GM10266 (cell line): ENCODE measurements at regions not wholly inside any gene's neighbourhood (a gene's known extent, or its start where the extent isn't known, plus 50 kb on each side); places are given as distances from the start of the nearest gene placed in this dataset.
"Not testable (repeated sequence)": the region's sequence is repeated elsewhere in the genome, so short reads cannot be mapped to it uniquely, and the experiment has no call there.

Experiments used
- DNase-seq: peaks from one replicate; pipeline ENCODE4 v3.0.0; 2012; ENCODE audit errors: extremely low spot score
- CTCF ChIP-seq: IDR thresholded peaks from 2 replicates; pipeline ENCODE4 v1.5.1; 2012; ENCODE audit warnings: mild to moderate bottlenecking, low read depth; ENCODE audit not compliant: control insufficient read depth, insufficient read depth; ENCODE audit errors: missing control alignments

DNA sequence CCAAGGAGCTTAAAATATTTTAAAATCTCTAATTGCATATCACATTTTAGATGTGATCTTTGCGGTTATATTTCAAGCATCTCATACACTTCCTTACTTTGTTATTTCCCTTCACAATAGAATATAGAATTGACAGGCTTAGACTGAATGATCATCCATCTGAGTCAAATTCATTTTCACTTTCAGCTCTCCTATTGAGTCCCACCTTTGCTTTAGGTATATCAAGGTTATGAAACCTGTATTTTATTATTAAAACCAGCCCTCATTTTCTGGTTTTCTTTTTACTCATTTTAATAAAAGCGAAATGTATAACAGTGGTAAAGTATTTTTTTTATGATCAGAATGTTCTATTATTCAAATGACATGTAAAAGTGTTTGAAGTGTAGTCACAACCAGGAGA is 162.9 kb upstream of the KYNU start:
- no peak for DNase-seq
- no peak for TF ChIP-seq CTCF

DNA sequence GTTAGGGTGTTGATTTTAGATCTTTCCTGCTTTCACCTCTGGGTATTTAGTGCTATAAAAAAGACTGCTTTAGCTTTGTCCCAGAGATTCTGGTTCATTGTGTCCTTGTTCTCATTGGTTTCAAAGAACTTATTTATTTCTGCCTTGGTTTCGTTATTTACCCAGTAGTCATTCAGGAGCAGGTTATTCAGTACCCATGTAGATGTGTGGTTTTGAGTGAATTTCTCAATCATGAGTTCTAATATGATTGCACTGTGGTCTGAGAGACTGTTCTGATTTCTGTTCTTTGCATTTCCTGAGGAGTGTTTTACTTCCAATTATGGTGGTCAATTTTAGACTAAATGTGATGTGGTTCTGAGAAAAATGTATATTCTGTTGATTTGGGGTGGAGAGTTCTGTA is 167.1 kb upstream of the KYNU start:
- no peak for DNase-seq

DNA sequence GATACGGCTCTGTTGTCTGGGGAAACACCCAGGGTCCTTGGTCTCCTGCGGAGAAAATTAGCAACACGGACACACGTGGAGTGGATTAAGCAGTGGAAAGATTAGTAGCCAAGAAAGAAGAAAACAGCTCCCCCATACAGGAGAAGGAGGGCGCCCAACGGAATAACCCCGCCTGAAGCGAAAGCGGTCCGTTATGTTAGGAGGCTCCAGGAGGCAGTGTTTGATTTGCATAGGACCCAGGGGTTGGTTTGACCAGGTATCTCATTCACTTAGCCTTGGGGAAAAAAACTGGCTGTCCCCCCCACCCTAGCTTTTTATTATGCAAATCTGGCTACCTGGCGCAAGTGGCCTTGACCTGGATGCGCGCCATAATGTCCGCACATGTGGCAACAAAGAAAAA is 170.1 kb upstream of the KYNU start:
- TF ChIP-seq CTCF: no peak
- no peak for DNase-seq

More for the DNA sequence above, 167.1 kb upstream of the KYNU start:
- no peak for TF ChIP-seq CTCF

GRCh38 chr2:142702397-142702796 is 175.1 kb upstream of the KYNU start:
- not testable (repeated sequence) for DNase-seq

DNA sequence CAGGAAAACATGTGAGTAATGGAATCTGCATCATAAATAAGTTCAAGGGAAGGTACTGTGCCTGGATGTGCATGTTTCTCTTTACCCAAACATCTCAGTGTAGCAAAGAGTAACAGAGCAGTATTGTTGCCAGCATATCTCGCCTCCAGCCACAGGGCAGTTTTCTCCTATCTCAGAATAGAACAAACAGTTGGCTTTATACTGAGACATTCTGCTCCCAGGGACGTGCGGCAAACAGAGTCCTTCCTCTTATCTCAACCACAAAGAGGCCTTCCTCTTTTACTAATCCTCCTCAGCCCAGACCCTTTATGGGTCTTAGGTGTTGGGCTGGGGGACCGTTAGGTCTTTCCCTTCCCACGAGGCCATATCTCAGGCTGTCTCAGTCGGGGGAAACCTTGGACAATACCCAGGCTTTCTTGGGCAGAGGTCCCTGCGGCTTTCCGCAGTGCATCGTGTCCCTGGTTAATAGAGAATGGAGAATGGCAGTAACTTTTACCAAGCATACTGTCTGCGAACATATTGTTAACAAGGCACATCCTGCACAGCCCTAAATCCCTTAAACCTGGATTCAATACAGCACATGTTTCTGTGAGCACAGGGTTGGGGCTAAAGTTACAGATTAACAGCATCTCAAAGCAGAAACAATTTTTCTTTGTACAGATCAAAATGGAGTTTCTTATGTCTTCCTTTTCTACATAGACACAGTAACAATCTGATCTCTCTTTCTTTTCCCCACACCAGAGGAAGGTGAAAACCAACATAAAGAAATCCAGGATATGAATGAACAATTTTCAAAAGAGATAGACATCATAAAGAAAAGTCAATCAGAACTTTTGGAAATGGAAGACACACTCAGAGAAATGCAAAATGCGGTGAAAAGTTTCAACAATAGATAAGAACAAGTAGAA is 181.9 kb upstream of the KYNU start:
- DNase-seq: not testable (repeated sequence)

- TF ChIP-seq CTCF: no peak
- no peak for DNase-seq
Measured at GRCh38 chr2:142694282-142694681, 183.2 kb upstream of the KYNU start.

- TF ChIP-seq CTCF: no peak
- no peak for DNase-seq
Measured at GRCh38 chr2:142693171-142693950, 184.1 kb upstream of the KYNU start.
